Activated T-cell treated with anti-CD3 and anti-CD28 coated beads, Interleukin-2, amount 50 U/mL, for 48 hours (primary cell): ENCODE measurements at regions not wholly inside any gene's neighbourhood (a gene's known extent, or its start where the extent isn't known, plus 50 kb on each side); places are given as distances from the start of the nearest gene placed in this dataset.

ENCODE experiments used
- DNase-seq, 2 experiments: peaks; one replicate each; pipeline ENCODE4 v3.0.0-alpha.2; 2020

DNA sequence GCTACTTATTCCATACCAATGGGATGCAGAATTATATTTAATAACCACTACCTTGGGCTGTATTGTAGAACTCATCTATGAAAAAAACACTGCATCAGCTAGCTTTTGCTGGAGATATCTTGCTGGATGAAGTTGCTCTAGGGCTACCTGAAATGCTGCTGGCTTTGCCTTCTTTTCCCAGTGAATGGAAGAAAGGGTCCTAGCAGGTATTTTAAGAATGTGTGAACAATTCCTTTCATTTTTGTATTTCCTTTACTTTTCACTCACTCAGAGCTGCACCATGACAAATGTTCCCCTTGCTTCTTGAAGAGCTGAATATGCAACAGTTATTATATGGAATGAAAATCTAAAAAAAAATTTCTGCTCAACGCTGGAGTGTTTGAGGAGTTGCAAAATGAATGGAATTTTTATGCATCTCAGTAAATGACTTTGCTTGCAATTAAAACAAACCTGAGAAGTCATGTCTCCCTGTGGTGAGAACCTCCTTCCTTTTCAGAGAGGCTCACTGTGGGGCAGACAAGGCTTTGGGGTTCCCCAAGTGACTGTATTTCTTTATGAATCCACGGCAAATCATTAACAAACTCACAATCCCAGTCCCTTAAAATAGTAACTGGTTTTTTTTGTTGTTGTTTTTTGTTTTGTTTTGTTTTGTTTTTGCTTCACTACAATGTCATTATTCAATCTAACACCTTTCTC is 566.8 kb upstream of the KIRREL3 start:
- no peak for DNase-seq

DNA sequence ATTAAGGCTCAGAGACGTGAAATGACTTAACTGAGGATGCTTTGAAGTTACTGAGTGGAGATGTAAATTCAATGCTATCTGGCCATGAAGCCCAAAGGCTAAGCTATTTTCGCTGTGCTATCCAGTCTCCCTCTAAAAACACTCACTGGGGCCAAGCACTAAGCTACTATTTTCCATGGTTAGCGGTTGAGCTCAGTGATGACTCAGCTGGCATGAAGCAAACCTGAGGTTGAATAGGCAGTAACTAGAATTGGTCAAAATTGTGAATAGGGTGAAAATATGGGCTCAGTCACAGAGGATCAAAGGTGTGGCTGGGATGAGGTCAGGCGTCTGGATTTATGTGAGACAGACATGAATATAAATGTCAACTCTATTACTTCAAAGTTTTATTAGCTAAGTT is 564.2 kb upstream of the KIRREL3 start:
- DNase-seq: no peak

DNA sequence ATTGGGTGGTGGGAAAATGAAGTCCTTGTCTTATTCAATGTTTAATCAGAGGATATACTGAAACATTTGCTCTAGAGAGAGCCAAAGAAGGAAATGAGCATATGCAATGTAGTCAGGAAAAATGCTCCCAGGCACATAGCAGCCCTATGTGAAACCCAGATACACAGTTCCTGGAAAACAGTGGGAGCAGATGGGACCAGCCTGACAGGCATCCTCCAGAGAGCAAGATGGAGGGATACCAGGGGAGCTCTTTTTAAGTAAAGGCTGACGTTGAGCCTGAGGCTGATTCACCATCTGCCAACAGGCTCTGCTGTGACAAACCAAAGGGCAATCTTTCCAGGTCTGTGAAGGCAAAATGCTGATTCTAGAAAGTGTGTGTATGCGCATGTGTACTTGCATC is 559.4 kb upstream of the KIRREL3 start:
- no peak for DNase-seq

DNA sequence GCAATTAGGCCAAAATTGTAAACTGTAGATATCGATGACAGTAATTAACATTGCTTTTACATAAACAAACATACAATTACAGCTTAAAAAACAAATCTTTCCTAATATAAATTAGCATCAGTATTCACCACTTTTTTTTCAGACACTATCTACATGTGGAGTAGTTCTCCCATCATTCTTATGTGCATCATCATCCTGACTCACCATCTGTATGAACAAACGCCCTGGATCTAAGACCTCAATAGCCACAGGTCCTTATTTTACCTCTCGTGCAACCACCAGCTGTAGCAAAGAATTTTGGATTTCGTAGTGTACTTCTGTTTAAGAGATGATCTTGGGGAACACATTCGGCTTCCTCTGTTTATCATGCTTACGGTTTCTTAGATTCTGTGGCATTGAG is 551.9 kb upstream of the KIRREL3 start:
- no peak for DNase-seq

DNA sequence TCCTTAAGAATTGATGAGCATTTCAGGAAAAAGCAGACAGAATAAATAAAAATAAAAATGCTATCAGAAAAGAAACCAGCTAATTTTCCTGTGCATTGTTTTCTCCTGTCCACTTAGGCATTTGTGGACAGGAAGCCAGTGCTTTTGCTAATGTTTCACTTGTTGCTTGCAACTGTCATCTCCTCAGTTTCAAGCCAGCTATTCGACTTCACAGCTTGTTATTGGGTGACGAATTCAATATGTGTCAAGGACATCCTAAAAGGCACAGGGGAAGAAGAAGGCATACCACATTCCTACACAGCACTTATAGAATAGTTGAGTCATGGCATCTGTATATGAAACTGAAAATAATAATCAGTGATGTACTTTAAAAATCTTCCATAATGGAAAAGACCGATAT is 530.6 kb upstream of the KIRREL3 start:
- DNase-seq: no peak

DNA sequence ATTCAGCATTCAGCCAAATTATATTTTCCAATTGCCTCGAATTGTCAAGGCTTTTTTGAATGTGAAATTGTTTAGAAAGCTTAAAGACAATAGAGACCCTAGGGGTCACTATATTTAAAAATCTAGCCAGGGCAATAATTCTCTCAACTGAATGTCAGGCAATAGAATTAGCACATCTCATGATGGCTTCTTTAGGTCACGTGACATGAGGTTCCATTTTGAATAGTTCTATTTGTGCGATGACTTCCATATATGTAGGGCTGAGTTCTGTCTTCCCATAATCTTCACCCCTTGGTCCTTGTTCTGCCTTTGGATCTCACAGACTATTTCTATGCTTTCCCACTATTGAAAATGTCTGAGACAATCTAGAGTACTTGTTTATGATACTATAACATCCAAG is 527.7 kb upstream of the KIRREL3 start:
- DNase-seq: no peak

DNA sequence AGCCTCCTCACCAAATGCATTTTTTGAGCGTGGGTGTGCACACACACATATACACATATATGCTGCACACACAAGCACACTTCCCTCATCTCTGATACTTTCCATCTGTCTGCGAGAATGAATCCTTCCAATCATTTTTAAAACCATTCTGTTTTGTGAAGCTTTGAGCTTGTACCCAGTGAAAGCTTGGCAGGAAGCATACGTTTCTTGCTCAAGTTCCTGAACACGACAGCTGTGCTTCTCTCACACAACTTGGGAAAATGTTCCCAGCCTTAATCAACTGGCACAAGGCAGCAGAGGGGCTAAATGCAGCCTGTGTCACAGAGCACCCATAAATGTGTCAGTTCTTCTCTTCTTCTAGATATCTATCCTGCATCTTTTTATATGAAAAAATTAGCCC is 524.0 kb upstream of the KIRREL3 start:
- no peak for DNase-seq

DNA sequence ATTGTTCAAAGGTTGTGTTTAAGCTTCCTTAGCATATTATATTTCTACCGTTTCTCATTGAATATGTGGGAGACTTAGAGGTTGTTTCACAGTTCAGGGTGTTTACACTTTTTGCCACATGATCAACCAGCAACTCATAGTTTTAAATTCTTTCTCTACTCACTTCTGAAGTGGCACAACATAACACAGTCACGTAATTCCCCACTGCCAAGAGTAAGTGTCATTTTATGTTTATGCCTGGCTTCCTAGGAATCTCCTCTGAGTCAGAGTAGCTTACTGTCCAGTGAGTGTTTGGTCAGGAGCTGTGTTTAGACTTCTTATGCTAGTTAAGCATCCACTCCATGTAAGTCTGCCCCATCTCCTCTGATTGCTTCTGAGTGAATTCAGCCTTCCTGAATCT is 520.8 kb upstream of the KIRREL3 start:
- no peak for DNase-seq

DNA sequence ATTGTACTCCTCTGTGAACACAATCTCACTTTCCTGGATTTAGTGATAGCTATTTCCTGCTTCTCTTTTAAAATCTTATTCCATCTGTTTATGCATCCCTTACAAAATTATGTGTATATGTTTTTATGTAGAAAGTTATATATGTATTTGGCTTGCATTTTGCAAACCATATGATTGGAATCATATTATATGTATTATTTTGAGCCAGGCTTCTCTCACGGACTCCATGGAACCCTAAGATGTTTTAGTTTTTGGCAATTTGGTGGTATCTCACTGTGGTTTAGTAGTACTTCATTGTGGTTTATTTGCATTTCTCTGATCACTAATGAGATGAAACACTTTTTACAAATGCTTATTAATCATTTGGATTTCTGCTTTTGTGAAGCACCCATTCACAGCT is 507.3 kb upstream of the KIRREL3 start:
- no peak for DNase-seq

DNA sequence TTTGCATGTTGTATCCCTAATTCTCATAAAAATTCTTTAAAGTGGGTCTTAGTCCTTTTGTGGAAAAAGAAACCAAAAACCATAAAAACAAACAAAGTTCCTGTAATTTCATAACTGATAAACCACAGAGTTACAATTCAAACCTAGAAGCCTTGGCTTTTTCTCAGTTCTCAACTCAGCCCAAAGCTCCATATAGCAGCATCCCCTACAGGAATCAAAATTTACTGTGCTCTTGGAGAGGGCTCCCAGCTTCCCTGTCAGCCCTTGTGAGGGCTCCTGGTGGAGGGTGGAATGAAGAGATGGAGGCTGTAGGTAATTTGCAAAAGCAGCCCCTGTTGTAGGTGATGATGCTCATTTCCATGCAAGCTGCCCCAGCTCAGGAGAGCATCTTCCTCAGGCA is 506.1 kb upstream of the KIRREL3 start:
- no peak for DNase-seq

DNA sequence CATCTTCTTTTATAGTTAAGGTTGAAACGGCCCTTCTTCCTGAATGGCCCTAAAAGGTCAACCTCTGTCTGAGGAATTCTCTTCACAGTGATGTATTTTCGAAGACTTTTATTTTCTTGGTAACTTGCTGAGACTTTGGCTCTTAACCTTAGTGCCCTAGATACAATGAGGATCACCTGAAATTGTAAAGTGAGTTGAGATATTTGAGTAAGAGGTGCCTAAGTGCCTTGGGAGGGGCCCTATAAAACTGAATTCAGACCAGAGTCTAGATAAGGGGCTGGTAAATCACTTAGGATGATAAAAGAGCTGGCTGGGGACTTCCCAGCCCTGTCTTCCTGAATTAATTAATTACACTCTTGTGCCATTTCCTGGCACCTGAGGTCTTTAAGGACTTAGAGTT is 505.6 kb upstream of the KIRREL3 start:
- DNase-seq: no peak

DNA sequence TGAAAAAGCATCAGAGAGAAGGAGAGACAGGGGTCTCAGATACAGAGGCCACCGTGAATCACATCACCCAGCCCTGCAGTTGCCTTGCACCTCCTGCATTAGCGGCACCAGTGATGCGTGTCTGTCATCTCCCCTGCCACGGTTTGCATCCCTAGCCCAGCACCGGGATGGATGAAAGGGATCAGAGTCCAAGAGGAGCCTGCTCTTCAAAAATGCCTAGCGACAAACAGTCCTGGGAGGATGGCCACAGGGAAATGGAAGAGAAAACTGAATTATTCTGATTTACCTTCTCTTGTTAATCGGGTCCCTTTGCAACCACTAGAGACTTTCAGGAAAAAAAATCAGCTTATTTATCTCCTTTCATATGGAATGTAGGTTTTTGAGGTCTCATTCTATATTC is 495.6 kb upstream of the KIRREL3 start:
- no peak for DNase-seq

DNA sequence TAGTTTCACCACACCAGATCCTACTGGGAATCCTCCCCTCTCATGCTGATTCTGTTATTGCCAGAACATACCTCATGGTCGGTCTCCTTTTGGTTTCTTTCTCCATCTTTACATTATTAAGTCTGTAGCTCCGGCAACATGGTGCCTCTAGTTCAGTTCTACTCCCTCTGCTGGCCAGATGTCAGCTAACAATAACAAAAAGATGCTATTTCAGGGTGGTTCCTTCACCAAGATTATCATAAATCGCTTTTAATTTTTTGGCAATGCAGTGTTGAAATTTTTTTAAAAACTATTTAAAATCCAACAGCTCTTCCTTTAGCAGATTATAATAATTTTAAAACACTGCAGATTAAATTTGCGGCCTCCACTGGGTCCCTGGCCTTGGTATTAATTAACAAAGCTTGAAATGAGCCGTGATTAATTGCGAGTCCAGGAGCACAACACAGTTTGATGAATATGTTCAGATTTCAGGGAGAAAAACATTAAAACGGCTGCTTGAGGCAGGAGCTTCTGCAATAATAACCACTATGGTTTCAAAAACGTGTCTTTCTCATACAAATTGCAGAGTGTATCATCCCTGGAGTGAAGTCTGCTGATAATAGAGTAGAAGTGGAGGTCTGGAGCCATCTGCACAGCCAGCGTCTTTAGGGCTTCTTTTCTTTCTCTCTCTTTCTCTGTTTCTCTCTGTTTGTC is 492.9 kb upstream of the KIRREL3 start:
- no peak for DNase-seq

DNA sequence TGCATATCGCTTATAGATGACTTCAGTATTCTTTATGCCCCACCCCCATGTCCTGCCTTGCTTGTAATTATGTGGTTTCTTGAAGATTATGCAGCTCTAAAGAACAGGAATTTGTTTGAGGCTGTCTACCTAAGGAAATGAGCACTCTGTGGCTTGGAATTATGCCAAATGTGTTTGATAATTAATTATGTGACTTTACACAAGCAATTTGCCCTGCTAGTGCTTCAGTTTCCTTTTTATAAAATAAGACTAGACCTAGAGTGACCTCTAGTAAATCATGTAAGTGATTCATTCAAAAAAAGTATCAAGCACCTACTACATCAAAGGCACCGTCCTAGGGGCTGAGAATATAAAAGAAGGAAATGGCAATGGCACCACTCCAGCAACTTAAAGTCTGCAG is 491.5 kb upstream of the KIRREL3 start:
- no peak for DNase-seq

DNA sequence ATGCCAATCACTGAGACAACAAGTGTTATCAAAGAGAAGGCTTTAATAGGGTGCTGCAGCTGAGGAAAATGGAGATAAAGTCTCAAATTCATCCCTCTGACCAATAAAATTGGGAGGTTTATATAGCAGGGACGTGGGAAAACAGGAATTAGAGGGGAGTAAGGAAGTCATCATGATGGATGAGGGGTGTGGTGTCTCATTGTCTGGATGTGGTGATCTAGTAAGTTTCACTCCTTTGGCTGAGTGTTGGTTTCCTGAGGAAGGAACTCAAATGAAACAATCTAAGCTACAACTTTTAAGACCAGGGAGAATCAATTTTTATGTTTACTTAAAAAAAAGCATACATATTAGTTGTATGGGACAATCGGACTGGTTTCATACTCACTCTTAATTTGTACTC is 491.0 kb upstream of the KIRREL3 start:
- DNase-seq: no peak

DNA sequence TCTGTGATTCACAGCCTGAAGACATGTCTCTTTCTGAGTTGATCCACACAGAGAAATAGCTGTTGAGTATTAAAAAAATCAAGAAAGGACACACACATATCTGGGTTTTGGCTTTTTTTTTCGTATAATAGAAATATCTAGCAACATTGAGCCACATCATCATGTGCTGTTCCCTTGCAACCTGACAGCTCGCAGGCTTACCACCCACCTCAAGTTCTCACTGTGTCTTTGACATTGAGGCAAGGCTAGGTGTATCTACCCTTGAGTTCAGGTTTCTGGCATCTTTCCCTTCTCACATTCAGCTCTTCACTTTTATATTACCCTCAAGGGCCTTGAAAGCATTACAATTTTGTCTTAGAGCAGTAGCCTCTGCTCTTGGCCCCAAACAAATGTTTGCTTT is 490.3 kb upstream of the KIRREL3 start:
- DNase-seq: no peak

DNA sequence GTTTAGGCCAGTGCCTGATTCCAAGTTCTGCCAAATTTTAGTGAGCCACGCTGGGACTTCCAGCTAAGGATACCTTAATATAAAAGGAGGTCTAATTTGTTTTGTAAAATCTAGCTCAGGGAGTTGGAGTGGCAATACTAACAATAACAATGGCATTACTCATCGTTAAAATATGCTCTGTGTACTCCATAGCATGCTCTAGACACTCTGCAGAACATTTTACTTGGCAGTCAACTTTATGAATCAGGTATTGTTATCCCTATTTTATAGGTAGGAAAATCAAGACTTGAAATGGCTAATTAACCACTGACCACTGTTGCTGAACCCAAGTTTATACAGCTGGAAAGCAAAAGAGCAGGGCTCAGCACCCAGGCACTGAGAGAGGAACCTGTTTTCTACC is 485.0 kb upstream of the KIRREL3 start:
- DNase-seq: no peak

DNA sequence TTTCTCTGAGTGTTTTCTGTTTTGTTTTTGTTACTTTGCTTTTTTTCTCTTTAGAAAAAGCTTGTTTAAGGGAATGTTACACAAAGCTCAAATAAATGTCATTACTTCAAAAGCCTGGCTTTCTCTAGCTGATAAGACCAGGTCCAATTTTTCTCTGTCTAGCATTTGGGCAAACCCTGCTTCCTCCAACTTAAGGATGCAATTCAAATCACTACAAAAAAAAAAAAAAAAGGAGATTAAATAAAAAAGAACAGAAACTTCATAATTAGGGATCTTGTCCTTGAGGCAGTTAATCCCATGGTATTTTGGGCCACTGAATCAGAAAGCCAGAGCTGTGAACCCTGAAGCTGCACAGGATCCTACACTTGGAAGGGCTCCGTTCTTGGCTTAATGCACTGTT is 480.8 kb upstream of the KIRREL3 start:
- DNase-seq: no peak

DNA sequence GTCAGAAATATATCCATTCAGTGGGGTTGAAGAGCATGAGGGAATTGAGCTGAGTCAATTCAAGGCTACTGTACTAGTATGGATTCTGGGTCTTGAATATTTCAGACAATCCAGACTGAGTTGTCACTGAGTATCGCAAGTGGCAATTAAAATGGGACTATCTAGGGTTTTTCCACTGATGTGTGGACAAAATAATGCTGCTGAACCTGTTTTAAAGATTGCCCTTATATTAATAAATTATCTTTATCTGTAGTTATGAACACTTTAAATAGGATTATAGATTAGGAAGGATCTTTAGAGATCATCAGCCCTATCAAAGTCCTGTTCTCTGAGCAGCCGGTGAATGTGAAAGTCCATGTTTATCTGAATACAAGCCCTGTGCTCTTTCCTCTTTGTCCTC is 478.3 kb upstream of the KIRREL3 start:
- DNase-seq: no peak

DNA sequence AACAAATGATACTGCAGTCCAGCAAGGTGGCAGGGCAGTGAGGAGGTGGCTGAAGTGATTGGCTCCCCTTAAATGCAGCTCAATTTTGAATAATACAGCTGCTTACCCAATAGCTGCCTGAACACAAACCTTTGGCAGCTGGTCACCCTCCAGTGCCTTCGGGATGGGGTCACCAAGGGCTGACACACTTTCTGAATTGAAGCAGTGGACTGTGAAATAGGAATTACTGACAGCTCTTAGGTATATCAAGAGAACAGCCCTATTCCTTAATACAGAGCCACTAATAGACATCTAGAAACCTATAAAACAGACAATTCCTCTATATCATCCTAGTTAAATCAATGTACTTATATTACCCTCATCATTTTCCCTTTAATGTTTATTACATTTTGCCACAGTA is 474.2 kb upstream of the KIRREL3 start:
- no peak for DNase-seq

DNA sequence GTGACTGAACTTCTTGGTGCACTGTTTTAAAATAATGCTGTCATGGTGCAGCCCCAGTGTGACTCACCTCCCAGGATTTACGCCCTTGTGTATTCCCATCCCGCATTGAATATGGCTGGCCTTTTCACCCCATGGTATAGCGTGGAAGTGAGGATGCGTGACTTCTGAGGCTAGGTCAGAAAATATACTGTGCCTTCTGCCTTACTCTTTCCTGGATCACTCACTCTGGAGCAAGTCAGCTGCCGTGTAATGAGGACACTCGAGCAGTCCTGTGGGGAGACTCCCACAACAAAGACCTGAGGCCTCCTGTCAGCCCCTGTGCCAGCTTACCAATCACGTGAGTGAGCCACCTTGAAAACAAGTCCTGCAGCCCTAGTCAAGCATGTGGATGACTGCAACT is 471.9 kb upstream of the KIRREL3 start:
- DNase-seq: no peak

DNA sequence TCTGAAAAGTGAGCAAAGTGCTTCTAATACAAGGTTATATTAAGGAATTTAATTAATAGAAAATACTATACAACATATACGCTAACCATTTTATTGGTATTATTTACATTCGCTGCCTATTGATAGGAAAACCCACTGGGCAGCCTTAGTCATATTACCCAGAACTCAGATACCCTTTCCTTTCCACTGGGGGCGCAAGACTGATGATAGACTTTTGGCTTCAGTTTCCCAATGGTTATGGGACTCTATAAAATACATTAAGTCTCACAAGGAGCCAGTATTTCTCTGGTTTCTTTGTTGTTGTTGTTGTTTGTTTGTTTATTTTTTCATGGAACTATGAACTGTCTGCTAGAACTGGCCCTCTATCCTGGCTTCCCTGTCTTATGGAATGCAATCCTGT is 471.1 kb upstream of the KIRREL3 start:
- no peak for DNase-seq

DNA sequence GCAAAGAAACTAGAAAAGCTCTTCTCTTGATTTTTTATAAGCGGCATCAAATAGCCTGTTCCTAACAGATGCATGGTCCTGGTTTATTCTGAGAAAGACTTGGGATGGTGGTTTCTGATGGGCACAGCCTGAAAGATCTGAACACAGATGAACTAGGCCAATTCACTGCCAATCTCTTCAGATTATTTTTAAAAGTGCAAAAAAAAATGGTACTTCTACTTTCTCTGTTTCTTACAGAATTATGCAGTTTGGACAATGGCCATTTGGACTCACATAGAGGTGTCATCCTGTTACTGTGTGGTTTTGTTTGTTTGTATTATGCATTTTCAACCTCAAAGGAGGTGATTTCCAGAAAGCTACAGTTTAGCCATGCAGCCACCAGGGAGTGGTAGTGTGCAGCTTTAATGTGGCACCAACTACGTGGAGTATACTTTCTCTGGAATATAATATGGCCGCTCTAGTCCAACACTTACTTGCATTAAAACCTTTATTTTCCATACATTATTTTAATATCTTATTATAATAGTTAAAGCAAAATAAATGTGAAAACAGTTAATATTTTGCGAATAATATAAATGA is 469.8 kb upstream of the KIRREL3 start:
- DNase-seq: peak; percentile 19 to 20

DNA sequence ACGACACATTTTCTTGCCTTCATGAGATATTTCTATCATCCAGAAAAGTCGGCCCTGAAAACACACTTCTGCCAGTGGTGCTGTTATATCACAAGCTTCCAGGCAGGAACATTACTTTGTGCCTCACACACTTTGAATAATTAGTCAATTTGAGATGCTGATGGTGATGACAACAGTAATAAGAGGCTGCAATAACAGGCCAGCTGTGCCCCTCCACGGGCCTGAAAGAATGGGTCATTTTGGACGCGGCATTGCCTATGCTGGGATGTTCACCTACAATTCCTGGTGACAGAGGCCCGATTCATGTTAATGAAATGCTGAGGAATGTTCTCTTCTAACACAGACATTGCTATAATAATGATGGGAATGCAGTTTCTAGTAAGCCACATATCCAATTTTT is 463.8 kb upstream of the KIRREL3 start:
- DNase-seq: no peak

DNA sequence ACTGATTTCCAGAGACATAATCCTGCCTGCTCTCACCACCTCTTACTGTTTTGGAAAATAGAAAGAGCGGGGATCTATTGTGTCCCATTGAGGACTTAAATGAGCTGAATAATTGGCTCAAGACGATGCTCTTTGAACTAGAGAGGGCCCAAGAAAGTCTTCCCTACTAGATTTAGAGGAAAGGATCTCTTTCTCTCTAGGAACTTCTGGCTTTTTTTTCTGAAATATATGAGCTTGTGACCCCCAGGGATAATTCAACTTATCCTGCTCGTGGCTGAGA is 461.4 kb upstream of the KIRREL3 start:
- no peak for DNase-seq
